CD14-positive monocyte (primary cell): ENCODE measurements at regions not wholly inside any gene's neighbourhood (a gene's known extent, or its start where the extent isn't known, plus 50 kb on each side); places are given as distances from the start of the nearest gene placed in this dataset.

Source experiments
- DNase-seq, 3 donors: peaks; one replicate each; pipeline ENCODE4 v3.0.0-alpha.2; 2011 to 2022
- H2AFZ ChIP-seq: 2 replicates; pipeline ENCODE4 v1.6.0; 2012; ENCODE audit warnings: mild to moderate bottlenecking, low read depth, low read length, inconsistent platforms; ENCODE audit not compliant: insufficient read depth, poor library complexity, severe bottlenecking
- H3K27ac ChIP-seq, 2 donors: 1 replicate in 1 of 2; 2 replicates in 1 of 2; pipeline ENCODE4 v1.5.1; 2012 to 2013; ENCODE audit warnings: low read length in 2 of 2, control low read depth in 1 of 2, inconsistent platforms in 1 of 2, low read depth in 1 of 2, mild to moderate bottlenecking in 1 of 2
- H3K27me3 ChIP-seq, 2 donors: one replicate each; pipeline versions ENCODE4 v1.6.0 to v1.6.1; 2011 to 2013; ENCODE audit warnings: low read length in 2 of 2; ENCODE audit not compliant: control insufficient read depth in 2 of 2, insufficient read depth in 2 of 2
- H3K36me3 ChIP-seq, 2 donors: replicated peaks in 1 of 2; 1 replicate in 1 of 2; 2 replicates in 1 of 2; pipeline versions ENCODE4 v1.5.1 to v1.6.1; 2012 to 2013; ENCODE audit warnings: low read length in 2 of 2, control low read depth in 1 of 2, inconsistent platforms in 1 of 2, mild to moderate bottlenecking in 1 of 2; ENCODE audit not compliant: insufficient read depth in 2 of 2, control insufficient read depth in 1 of 2
- H3K4me1 ChIP-seq, 2 donors: 1 replicate in 1 of 2; 2 replicates in 1 of 2; pipeline versions ENCODE4 v1.5.1 to v1.6.1; 2012 to 2013; ENCODE audit warnings: low read length in 2 of 2, control low read depth in 1 of 2, inconsistent platforms in 1 of 2, mild to moderate bottlenecking in 1 of 2, moderate library complexity in 1 of 2; ENCODE audit not compliant: insufficient read depth in 2 of 2, control insufficient read depth in 1 of 2
- H3K4me2 ChIP-seq: replicated peaks from 2 replicates; pipeline ENCODE3; 2012; ENCODE audit warnings: low read length, moderate library complexity, mild to moderate bottlenecking; ENCODE audit not compliant: poor library complexity, severe bottlenecking; ENCODE audit errors: extremely low read depth
- H3K4me3 ChIP-seq, 3 experiments: fragments of 200-600 bp in 1 of 3; sonication (generic) in 1 of 3; replicated peaks in 1 of 3; 1 replicate in 2 of 3; 2 replicates in 1 of 3; pipeline ENCODE4 v1.5.1; 2011 to 2013; ENCODE audit warnings: low read length in 3 of 3, mild to moderate bottlenecking in 3 of 3, control low read depth in 2 of 3, low read depth in 2 of 3, inconsistent platforms in 1 of 3, moderate library complexity in 1 of 3
- H3K79me2 ChIP-seq: 2 replicates; pipeline ENCODE4 v1.6.0; 2012; ENCODE audit warnings: mild to moderate bottlenecking, control low read depth, inconsistent platforms, low read length, moderate library complexity; ENCODE audit not compliant: insufficient read depth
- H3K9ac ChIP-seq: 2 replicates; pipeline ENCODE4 v1.6.0; 2017; ENCODE audit warnings: low read length, mild to moderate bottlenecking; ENCODE audit not compliant: insufficient read depth, poor library complexity, severe bottlenecking
- H3K9me3 ChIP-seq, 2 donors: replicated peaks in 1 of 2; 1 replicate in 1 of 2; 2 replicates in 1 of 2; pipeline versions ENCODE4 v1.5.1 to v1.6.1; 2012 to 2013; ENCODE audit warnings: low read length in 2 of 2, control low read depth in 1 of 2; ENCODE audit not compliant: control insufficient read depth in 1 of 2, insufficient read depth in 1 of 2
- H4K20me1 ChIP-seq: 2 replicates; pipeline ENCODE4 v1.6.0; 2012; ENCODE audit warnings: mild to moderate bottlenecking, low read length, control low read depth, moderate library complexity; ENCODE audit not compliant: insufficient read depth
- H3K27ac Mint-ChIP-seq, 7 donors: one replicate each; pipeline ENCODE4 v1.8.0; 2020; ENCODE audit warnings: mild to moderate bottlenecking in 7 of 7, mixed read lengths in 7 of 7, moderate library complexity in 6 of 7, inconsistent platforms in 2 of 7
- H3K27me3 Mint-ChIP-seq, 3 donors: one replicate each; pipeline ENCODE4 v1.8.0; 2021 to 2022; ENCODE audit warnings: low read depth in 3 of 3, mild to moderate bottlenecking in 3 of 3, mixed read lengths in 3 of 3, moderate library complexity in 3 of 3, inconsistent platforms in 1 of 3
- H3K36me3 Mint-ChIP-seq, 2 donors: one replicate each; pipeline ENCODE4 v1.8.0; 2020; ENCODE audit warnings: mixed read lengths in 2 of 2, inconsistent platforms in 1 of 2, mild to moderate bottlenecking in 1 of 2
- H3K4me1 Mint-ChIP-seq: one replicate; pipeline ENCODE4 v1.8.0; 2020; ENCODE audit warnings: mild to moderate bottlenecking, mixed read lengths
- H3K4me3 Mint-ChIP-seq, 2 donors: one replicate each; pipeline ENCODE4 v1.8.0; 2020; ENCODE audit warnings: mild to moderate bottlenecking in 2 of 2, mixed read lengths in 2 of 2, moderate library complexity in 1 of 2
- H3K9me3 Mint-ChIP-seq, 7 donors: one replicate each; pipeline ENCODE4 v1.8.0; 2020 to 2022; ENCODE audit warnings: mixed read lengths in 7 of 7, mild to moderate bottlenecking in 6 of 7, moderate library complexity in 6 of 7, inconsistent platforms in 2 of 7
- WGBS: methylation state at CpG from one replicate; pipeline ENCODE4 v1.1.5; 2013; ENCODE audit warnings: missing lambda C conversion rate; ENCODE audit not compliant: insufficient coverage; 5-methylcytosine and 5-hydroxymethylcytosine counted together
- intact Hi-C, 2 donors: fragments of 100-400 bp; cut with micrococcal nuclease; formaldehyde crosslinking; loops; one replicate each; pipeline versions ENCODE4 v1.15.0 to v1.15.1; 2023
- TF ChIP-seq, protein P1 (sequence below): fragments of 200-600 bp; IDR thresholded peaks from one replicate; pipeline ENCODE4 v1.8.0; 2022; ENCODE audit warnings: antibody characterized with exemption, mild to moderate bottlenecking

DNA sequence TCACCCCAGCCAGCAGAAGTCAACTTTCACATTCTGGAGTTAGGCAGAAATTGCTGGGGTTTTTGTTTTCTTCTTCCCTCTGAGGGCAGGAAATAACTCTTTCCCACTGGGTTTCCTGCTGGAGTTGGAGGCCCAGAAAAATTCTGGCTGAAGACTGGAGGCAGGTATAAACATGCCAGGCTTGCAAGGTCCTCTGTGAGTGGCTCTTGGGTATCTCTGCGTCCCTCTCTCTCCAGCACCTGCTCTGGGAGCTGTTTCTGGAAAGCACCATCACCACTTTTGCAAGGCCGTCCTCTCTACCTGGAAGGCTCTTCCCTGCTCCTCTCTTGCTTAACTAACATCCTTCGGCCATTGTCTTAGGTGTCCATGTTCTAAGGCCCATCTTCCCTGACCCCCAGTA is 91.0 kb downstream of the MCFD2 start:
- Histone ChIP-seq H3K4me1 (no peaks in the 10 kb centered on the region), H3K79me2 (no peaks in the 10 kb centered on the region), H3K4me3 (no peak overlapping the region), H4K20me1 (no peaks in the 10 kb centered on the region), H3K9me3 (peaks cover 0 to 9% of the 10 kb centered on the region in 2 donors), H3K4me2 (no peak overlapping the region), H3K9ac (no peak overlapping the region), H2AFZ (no peak overlapping the region), H3K36me3 (no peaks in the 10 kb centered on the region), H3K27me3 (no peaks in the 10 kb centered on the region), H3K27ac (no peak overlapping the region)
- H3K27ac Mint-ChIP-seq: peak overlapping the region in 1 of 7 donors; percentile 2
- H3K36me3 Mint-ChIP-seq: no peaks in the 10 kb centered on the region
- H3K4me1 Mint-ChIP-seq: no peaks in the 10 kb centered on the region
- H3K27me3 Mint-ChIP-seq: peaks cover 2 to 6% (median 5%) of the 10 kb centered on the region in 3 donors
- no peak overlapping the region for H3K4me3 Mint-ChIP-seq
- no peak for DNase-seq
- H3K9me3 Mint-ChIP-seq: peaks cover 2 to 8% (median 6%) of the 10 kb centered on the region in 7 donors
- intact Hi-C loops: no loop called here
- 96% methylated on average over 3 of the region's 3 CpGs for WGBS
- TF ChIP-seq, protein P1, sequence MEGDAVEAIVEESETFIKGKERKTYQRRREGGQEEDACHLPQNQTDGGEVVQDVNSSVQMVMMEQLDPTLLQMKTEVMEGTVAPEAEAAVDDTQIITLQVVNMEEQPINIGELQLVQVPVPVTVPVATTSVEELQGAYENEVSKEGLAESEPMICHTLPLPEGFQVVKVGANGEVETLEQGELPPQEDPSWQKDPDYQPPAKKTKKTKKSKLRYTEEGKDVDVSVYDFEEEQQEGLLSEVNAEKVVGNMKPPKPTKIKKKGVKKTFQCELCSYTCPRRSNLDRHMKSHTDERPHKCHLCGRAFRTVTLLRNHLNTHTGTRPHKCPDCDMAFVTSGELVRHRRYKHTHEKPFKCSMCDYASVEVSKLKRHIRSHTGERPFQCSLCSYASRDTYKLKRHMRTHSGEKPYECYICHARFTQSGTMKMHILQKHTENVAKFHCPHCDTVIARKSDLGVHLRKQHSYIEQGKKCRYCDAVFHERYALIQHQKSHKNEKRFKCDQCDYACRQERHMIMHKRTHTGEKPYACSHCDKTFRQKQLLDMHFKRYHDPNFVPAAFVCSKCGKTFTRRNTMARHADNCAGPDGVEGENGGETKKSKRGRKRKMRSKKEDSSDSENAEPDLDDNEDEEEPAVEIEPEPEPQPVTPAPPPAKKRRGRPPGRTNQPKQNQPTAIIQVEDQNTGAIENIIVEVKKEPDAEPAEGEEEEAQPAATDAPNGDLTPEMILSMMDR: no peak

DNA sequence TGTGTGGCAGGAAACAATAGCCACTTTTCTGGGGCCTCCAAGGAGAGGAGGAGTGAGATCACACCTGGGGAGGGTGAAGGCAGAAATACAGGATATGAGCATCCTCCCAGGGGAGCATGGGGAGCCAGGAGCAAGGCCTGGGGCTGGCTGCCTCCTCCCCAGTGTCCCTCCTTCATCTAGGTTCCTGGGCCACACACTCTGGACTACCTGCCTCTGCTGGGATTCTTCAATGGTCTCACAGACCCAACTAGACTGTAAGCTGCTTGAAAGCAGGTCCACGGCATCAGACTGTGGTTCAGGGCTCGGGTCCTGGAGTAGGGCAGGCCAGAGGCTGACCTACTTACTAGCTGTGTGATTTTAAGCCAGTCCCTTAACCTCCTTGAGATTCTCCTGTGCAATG is 94.0 kb downstream of the MCFD2 start:
- H3K9ac ChIP-seq: no peak overlapping the region
- H3K9me3 ChIP-seq: no peaks in the 10 kb centered on the region
- no peaks in the 10 kb centered on the region for H3K36me3 ChIP-seq
- Mint-ChIP-seq H3K9me3 (peaks cover 0 to 2% (median 0%) of the 10 kb centered on the region in 7 donors), H3K4me3 (no peak overlapping the region), H3K4me1 (no peaks in the 10 kb centered on the region), H3K27ac (no peak overlapping the region), H3K36me3 (no peaks in the 10 kb centered on the region), H3K27me3 (peaks cover 0 to 6% (median 1%) of the 10 kb centered on the region in 3 donors)
- no peaks in the 10 kb centered on the region for H3K27me3 ChIP-seq
- H3K4me2 ChIP-seq: no peak overlapping the region
- no peaks in the 10 kb centered on the region for H3K79me2 ChIP-seq
- 86% methylated on average over 1 of the region's 2 CpGs for WGBS
- H4K20me1 ChIP-seq: no peaks in the 10 kb centered on the region
- no peak overlapping the region for H3K27ac ChIP-seq
- H2AFZ ChIP-seq: no peak overlapping the region
- DNase-seq: no peak
- H3K4me3 ChIP-seq: no peak overlapping the region
- intact Hi-C loops: no loop called here
- no peaks in the 10 kb centered on the region for H3K4me1 ChIP-seq
- TF ChIP-seq, protein P1: no peak
